H1 (cell line): ENCODE measurements at regions not wholly inside any gene's neighbourhood (a gene's known extent, or its start where the extent isn't known, plus 50 kb on each side); places are given as distances from the start of the nearest gene placed in this dataset.

ENCODE experiments used
- CTCF ChIA-PET: fragments of 300-600 bp; sonication (Branson Sonifier 250); formaldehyde crosslinking; loops from one replicate; lab custom pipeline; 2021; ENCODE audit not compliant: partially characterized antibody; lab: Charles Lee
- POLR2A ChIA-PET: fragments of 300-600 bp; sonication (Branson Sonifier 250); formaldehyde crosslinking; loops from one replicate; lab custom pipeline; 2021; ENCODE audit warnings: inconsistent platforms; ENCODE audit not compliant: partially characterized antibody; lab: Charles Lee
- DNase-seq, 2 experiments: peaks; one replicate each; pipeline versions ENCODE4 v3.0.0 to v3.0.0-alpha.2; 2010 to 2022; ENCODE audit warnings: low spot score in 2 of 2, low read depth in 1 of 2, mixed read lengths in 1 of 2
- FAIRE-seq: peaks from 2 replicates; lab custom pipeline; 2011; peaks lifted over from hg19 to GRCh38; lab: Jason Lieb, UNC
- H2AFZ ChIP-seq: 2 replicates; pipeline ENCODE4 v1.8.1; 2012; ENCODE audit warnings: low read length, inconsistent platforms
- H2AK5ac ChIP-seq: 2 replicates; pipeline ENCODE4 v1.6.1; 2013; ENCODE audit warnings: low read depth, low read length
- H2BK120ac ChIP-seq: replicated peaks from 2 replicates; pipeline ENCODE3; 2013; ENCODE audit warnings: low read depth, low read length, inconsistent platforms
- H2BK12ac ChIP-seq: 2 replicates; pipeline ENCODE4 v1.6.1; 2013; ENCODE audit warnings: low read depth, low read length
- H2BK15ac ChIP-seq: 2 replicates; pipeline ENCODE4 v1.6.1; 2013; ENCODE audit warnings: low read length
- H2BK20ac ChIP-seq: 2 replicates; pipeline ENCODE4 v1.6.1; 2013; ENCODE audit warnings: low read length
- H2BK5ac ChIP-seq: 2 replicates; pipeline ENCODE4 v1.6.1; 2013; ENCODE audit warnings: low read depth, low read length
- H3K14ac ChIP-seq: 2 replicates; pipeline ENCODE4 v1.6.1; 2013; ENCODE audit warnings: inconsistent platforms; ENCODE audit not compliant: insufficient read length
- H3K18ac ChIP-seq: 2 replicates; pipeline ENCODE4 v1.6.1; 2013; ENCODE audit warnings: low read length; ENCODE audit errors: extremely low read depth
- H3K23ac ChIP-seq: 2 replicates; pipeline ENCODE4 v1.6.1; 2013; ENCODE audit warnings: inconsistent platforms; ENCODE audit not compliant: insufficient read length
- H3K23me2 ChIP-seq: 2 replicates; pipeline ENCODE4 v1.6.1; 2013; ENCODE audit warnings: low read depth, low read length
- H3K27ac ChIP-seq: 2 replicates; pipeline ENCODE4 v1.6.1; 2011; ENCODE audit warnings: low read depth, low read length, inconsistent platforms
- H3K27me3 ChIP-seq, 4 experiments: replicated peaks in 1 of 4; 1 replicate in 1 of 4; 2 replicates in 3 of 4; pipeline versions ENCODE4 v1.6.1 to v1.8.1; 2011 to 2013; ENCODE audit warnings: low read length in 3 of 4, mild to moderate bottlenecking in 3 of 4, inconsistent platforms in 2 of 4, mixed read lengths in 2 of 4, moderate library complexity in 1 of 4; ENCODE audit not compliant: control insufficient read depth in 3 of 4, insufficient read depth in 3 of 4; ENCODE audit errors: extremely low read depth in 1 of 4
- H3K36me3 ChIP-seq, 4 experiments: 2 replicates each; pipeline versions ENCODE4 v1.6.1 to v1.8.1; 2011 to 2013; ENCODE audit warnings: mild to moderate bottlenecking in 4 of 4, low read length in 3 of 4, moderate library complexity in 2 of 4, control low read depth in 1 of 4, inconsistent platforms in 1 of 4; ENCODE audit not compliant: insufficient read depth in 4 of 4, control insufficient read depth in 2 of 4
- H3K4ac ChIP-seq: replicated peaks from 2 replicates; pipeline ENCODE3; 2013; ENCODE audit warnings: low read length, low read depth, mixed read lengths, inconsistent platforms; ENCODE audit not compliant: insufficient read length
- H3K4me1 ChIP-seq, 4 experiments: replicated peaks in 1 of 4; 1 replicate in 1 of 4; 2 replicates in 3 of 4; pipeline versions ENCODE4 v1.6.1 to v1.8.1; 2011 to 2013; ENCODE audit warnings: low read length in 3 of 4, inconsistent platforms in 2 of 4, mixed read lengths in 1 of 4; ENCODE audit not compliant: insufficient read depth in 4 of 4, control insufficient read depth in 3 of 4
- H3K4me2 ChIP-seq, 2 experiments: 2 replicates each; pipeline versions ENCODE4 v1.6.1 to v1.8.1; 2011 to 2013; ENCODE audit warnings: low read depth in 2 of 2, low read length in 2 of 2, control low read depth in 1 of 2, inconsistent platforms in 1 of 2, mild to moderate bottlenecking in 1 of 2; ENCODE audit not compliant: insufficient read depth in 1 of 2
- H3K4me3 ChIP-seq, 4 experiments: fragments of 200-600, 300-600 bp in 1 of 4; sonication (generic), shearing (Covaris generic), sonication (Bioruptor Twin) in 1 of 4; 2 replicates each; pipeline versions ENCODE4 v1.5.1 to v1.8.1; 2011 to 2016; ENCODE audit warnings: low read length in 4 of 4, low read depth in 3 of 4, control low read depth in 2 of 4, inconsistent platforms in 2 of 4, mild to moderate bottlenecking in 2 of 4, mixed read lengths in 1 of 4, moderate library complexity in 1 of 4; ENCODE audit not compliant: insufficient read depth in 2 of 4; ENCODE audit errors: extremely low read depth in 1 of 4
- H3K56ac ChIP-seq: replicated peaks from 2 replicates; pipeline ENCODE3; 2013; ENCODE audit warnings: low read depth, mild to moderate bottlenecking, mixed read lengths, low read length, inconsistent platforms; ENCODE audit not compliant: insufficient read length
- H3K79me1 ChIP-seq: 2 replicates; pipeline ENCODE4 v1.6.1; 2013; ENCODE audit warnings: low read depth, low read length, control low read depth
- H3K79me2 ChIP-seq, 2 experiments: 2 replicates each; pipeline versions ENCODE4 v1.6.1 to v1.8.1; 2012 to 2013; ENCODE audit warnings: low read length in 2 of 2, mild to moderate bottlenecking in 2 of 2, inconsistent platforms in 1 of 2; ENCODE audit not compliant: insufficient read depth in 2 of 2, control insufficient read depth in 1 of 2
- H3K9ac ChIP-seq, 4 experiments: replicated peaks in 1 of 4; 1 replicate in 1 of 4; 2 replicates in 3 of 4; pipeline versions ENCODE4 v1.6.1 to v1.8.1; 2011 to 2013; ENCODE audit warnings: low read depth in 3 of 4, low read length in 3 of 4, control low read depth in 2 of 4, mild to moderate bottlenecking in 2 of 4, moderate library complexity in 2 of 4, inconsistent platforms in 1 of 4; ENCODE audit errors: extremely low read depth in 1 of 4
- H3K9me3 ChIP-seq, 2 experiments: 2 replicates each; pipeline versions ENCODE4 v1.6.1 to v1.8.1; 2012 to 2013; ENCODE audit warnings: mild to moderate bottlenecking in 2 of 2, moderate library complexity in 2 of 2, control low read depth in 1 of 2, inconsistent platforms in 1 of 2, low read depth in 1 of 2, low read length in 1 of 2, mixed read lengths in 1 of 2; ENCODE audit not compliant: insufficient read depth in 2 of 2
- H4K20me1 ChIP-seq, 2 experiments: replicated peaks in 1 of 2; 2 replicates each; pipeline versions ENCODE3 to v1.8.1; 2011 to 2013; ENCODE audit warnings: inconsistent platforms in 2 of 2, low read length in 2 of 2, mild to moderate bottlenecking in 1 of 2; ENCODE audit not compliant: insufficient read depth in 2 of 2, control insufficient read depth in 1 of 2
- H4K5ac ChIP-seq: 2 replicates; pipeline ENCODE4 v1.6.1; 2013; ENCODE audit warnings: low read length, low read depth, mixed read lengths, inconsistent platforms; ENCODE audit not compliant: insufficient read length
- H4K8ac ChIP-seq: 2 replicates; pipeline ENCODE4 v1.8.0; 2013; ENCODE audit warnings: mild to moderate bottlenecking, moderate library complexity, low read length, inconsistent platforms; ENCODE audit not compliant: insufficient read depth; ENCODE audit errors: extremely low read depth
- H4K91ac ChIP-seq: replicated peaks from 2 replicates; pipeline ENCODE3; 2013; ENCODE audit warnings: low read length, mixed read lengths, inconsistent platforms; ENCODE audit not compliant: insufficient read length
- ASH2L ChIP-seq: fragments of 200-600, 300-600 bp; sonication (generic); IDR thresholded peaks from one replicate; pipeline ENCODE4 v1.7.1; 2017; ENCODE audit warnings: low read length
- BACH1 ChIP-seq: IDR thresholded peaks from 2 replicates; pipeline ENCODE4 v1.6.1; 2012; ENCODE audit warnings: low read length, improper control_type of control experiment
- BCL11A ChIP-seq, 2 experiments: IDR thresholded peaks; one replicate each; pipeline ENCODE4 v1.6.1; 2011; ENCODE audit warnings: low read depth in 2 of 2, low read length in 2 of 2, mild to moderate bottlenecking in 2 of 2
- CBX5 ChIP-seq: fragments of 300-800, 300-1000 bp; sonication (generic); IDR thresholded peaks from 2 replicates; pipeline ENCODE4 v1.7.1; 2016; ENCODE audit warnings: antibody characterized with exemption, low read length, low read depth
- CHD1 ChIP-seq: IDR thresholded peaks from 2 replicates; pipeline ENCODE4 v1.6.1; 2012; ENCODE audit warnings: low read depth, low read length, improper control_type of control experiment
- CHD2 ChIP-seq: IDR thresholded peaks from 2 replicates; pipeline ENCODE4 v1.6.1; 2012; ENCODE audit warnings: low read length, improper control_type of control experiment
- CTBP2 ChIP-seq: IDR thresholded peaks from 2 replicates; pipeline ENCODE4 v1.7.0; 2011; ENCODE audit warnings: borderline replicate concordance, mild to moderate bottlenecking, moderate library complexity, mixed read lengths, low read length; ENCODE audit not compliant: insufficient read depth, insufficient read length
- E2F6 ChIP-seq: IDR thresholded peaks from 2 replicates; pipeline ENCODE4 v1.6.1; 2012; ENCODE audit warnings: inconsistent platforms
- HDAC6 ChIP-seq: IDR thresholded peaks from one replicate; pipeline ENCODE4 v1.7.1; 2012; ENCODE audit warnings: low read depth, mild to moderate bottlenecking, inconsistent platforms, low read length, moderate library complexity
- MAFK ChIP-seq: IDR thresholded peaks from 2 replicates; pipeline ENCODE4 v1.6.1; 2012; ENCODE audit warnings: low read depth, mild to moderate bottlenecking, improper control_type of control experiment, low read length
- NRF1 ChIP-seq: IDR thresholded peaks from 2 replicates; pipeline ENCODE4 v1.6.1; 2011; ENCODE audit warnings: mild to moderate bottlenecking, low read depth, low read length, improper control_type of control experiment
- POLR2AphosphoS5 ChIP-seq: IDR thresholded peaks from 2 replicates; pipeline ENCODE4 v1.6.1; 2011; ENCODE audit warnings: low read depth, low read length
- SRF ChIP-seq: IDR thresholded peaks from 2 replicates; pipeline ENCODE4 v1.6.1; 2011; ENCODE audit warnings: mild to moderate bottlenecking, low read depth, low read length, moderate library complexity
- TAF1 ChIP-seq: IDR thresholded peaks from 2 replicates; pipeline ENCODE4 v1.6.1; 2011; ENCODE audit warnings: mild to moderate bottlenecking, low read depth, low read length
- TBP ChIP-seq: IDR thresholded peaks from 2 replicates; pipeline ENCODE4 v1.6.1; 2011; ENCODE audit warnings: low read depth, low read length, improper control_type of control experiment
- ZNF274 ChIP-seq: IDR thresholded peaks from 2 replicates; pipeline ENCODE4 v1.7.0; 2012; ENCODE audit warnings: low read length, borderline replicate concordance; ENCODE audit errors: extremely low read depth
- WGBS, 2 experiments: shearing (Covaris generic) in 1 of 2; methylation state at CpG; one replicate each; pipeline versions ENCODE4 v1.1.6 to v1.1.7; 2013 to 2015; ENCODE audit warnings: low lambda C conversion rate in 2 of 2, mixed read lengths in 2 of 2, inconsistent platforms in 1 of 2, low coverage in 1 of 2, missing lambda C conversion rate in 1 of 2; ENCODE audit not compliant: insufficient replicate concordance in 2 of 2, insufficient coverage in 1 of 2, insufficient read length in 1 of 2; ENCODE audit errors: extremely low coverage in 1 of 2, missing lambda C conversion rate in 1 of 2; 5-methylcytosine and 5-hydroxymethylcytosine counted together

GRCh38 chr7:126016722-126017121, 1087.1 kb upstream of the POT1 start:
- Histone ChIP-seq H2BK120ac (no peak overlapping the region), H2BK20ac (no peak overlapping the region), H4K91ac (no peak overlapping the region), H4K5ac (no peak overlapping the region), H3K14ac (no peak overlapping the region), H3K4me1 (no peaks in the 10 kb centered on the region), H4K8ac (no peak overlapping the region), H2BK15ac (no peak overlapping the region), H3K79me2 (no peaks in the 10 kb centered on the region), H3K56ac (no peak overlapping the region), H3K9ac (no peak overlapping the region), H3K4ac (no peak overlapping the region), H3K79me1 (no peaks in the 10 kb centered on the region), H3K36me3 (no peaks in the 10 kb centered on the region), H3K4me2 (no peak overlapping the region), H3K27ac (no peak overlapping the region), H2AK5ac (no peak overlapping the region), H3K18ac (no peak overlapping the region), H4K20me1 (no peaks in the 10 kb centered on the region), H3K23ac (no peak overlapping the region), H3K27me3 (peaks cover 0 to 1% (median 0%) of the 10 kb centered on the region in 4 experiments; a peak in 1 of 7 replicates), H2AFZ (no peak overlapping the region), H2BK5ac (no peak overlapping the region), H3K23me2 (no peaks in the 10 kb centered on the region), H3K9me3 (no peaks in the 10 kb centered on the region), H3K4me3 (no peak overlapping the region), H2BK12ac (no peak overlapping the region)
- POLR2A ChIA-PET = no interaction called here
- CTCF ChIA-PET = no interaction called here
- DNase-seq = no peak
- no peak for FAIRE-seq
- TF ChIP-seq POLR2AphosphoS5 (no peak), CTBP2 (no peak), HDAC6 (no peak), E2F6 (no peak), BCL11A (IDR thresholded peaks at IDR 0.05; ENCODE audit: low read depth in 2 of 2, low read length in 2 of 2) (no peak), BACH1 (no peak), NRF1 (no peak), SRF (no peak), ZNF274 (no peak), ASH2L (no peak), TBP (no peak), CHD1 (no peak), TAF1 (no peak), CHD2 (no peak), MAFK (no peak), CBX5 (no peak)
- 95% methylated on average over 1 of the region's 1 CpG; no CpG with 5 or more reads in 1 of the 2 experiments for WGBS, 2 experiments
